ENCODE measurements at regions not wholly inside any gene's neighbourhood (a gene's known extent, or its start where the extent isn't known, plus 50 kb on each side); places are given as distances from the start of the nearest gene placed in this dataset.

DNA sequence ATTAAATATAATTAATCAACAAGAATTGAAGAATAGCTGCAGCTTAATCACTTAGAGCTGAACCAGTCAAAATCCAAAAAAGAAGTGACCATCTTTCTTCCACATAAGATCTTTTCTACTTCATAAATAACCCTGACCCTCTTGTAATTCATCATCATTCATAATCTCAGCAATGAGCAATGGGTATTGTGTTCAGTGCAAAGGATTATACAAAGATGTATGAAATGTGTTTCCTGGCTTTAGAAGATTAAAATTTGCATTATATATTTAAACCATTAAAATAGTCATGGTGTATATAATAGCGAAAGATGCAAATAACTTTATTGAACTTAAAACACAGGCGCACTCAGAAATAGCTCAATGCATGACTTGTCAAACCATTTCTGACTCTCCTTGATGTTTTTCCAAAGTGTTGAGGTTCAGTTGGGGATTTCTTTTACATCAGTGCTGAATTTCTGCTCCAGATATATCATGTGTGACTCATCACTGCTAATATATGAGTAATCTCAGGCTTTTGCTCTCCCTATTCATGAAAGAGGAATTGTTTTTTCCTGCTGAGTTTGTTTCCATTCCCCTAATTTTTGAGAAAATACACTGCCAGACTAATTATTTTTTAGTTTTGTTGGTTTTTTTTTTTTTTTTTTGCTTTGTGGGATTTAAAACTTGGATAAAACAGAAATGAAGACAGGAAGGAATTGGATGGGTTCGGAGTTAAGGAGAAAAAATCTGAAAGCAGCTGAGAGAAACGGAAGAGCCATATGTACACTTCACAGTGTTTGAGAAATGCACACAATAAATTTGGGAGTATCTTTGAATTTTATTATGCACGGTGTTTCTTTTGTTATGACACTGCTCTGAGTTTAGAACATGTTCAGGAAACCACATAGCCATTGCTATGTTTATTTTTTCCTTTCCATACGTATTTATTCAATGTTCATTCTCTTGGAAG is 290.1 kb upstream of the PCDH7 start:
- peaks cover 3% of the 10 kb centered on the region for H3K9me2 ChIP-seq (ENCODE audit: insufficient read depth)
- Mint-ChIP-seq H3K4me3 (no peak overlapping the region), H3K36me3 (ENCODE audit: low read depth) (peaks cover 5% of the 10 kb centered on the region; the same call in 1 of the 3 replicates), H3K4me1 (no peaks in the 10 kb centered on the region), H3K27me3 (ENCODE audit: insufficient read depth, low read depth, poor library complexity) (no peaks in the 10 kb centered on the region), H3K27ac (no peak overlapping the region; the same call in 1 of the 2 replicates), H3K9me3 (peaks cover under 1% of the 10 kb centered on the region; the same call in 2 of the 3 replicates)
- no peaks in the 10 kb centered on the region for H3F3A ChIP-seq (replicated peaks; ENCODE audit: low read depth)
- ATAC-seq, result no peak
- H3K79me2 ChIP-seq (replicated peaks; ENCODE audit: insufficient read depth), result no peaks in the 10 kb centered on the region
- no peaks in the 10 kb centered on the region for H4K20me1 ChIP-seq (replicated peaks; ENCODE audit: insufficient read depth)
- H3K4me2 ChIP-seq, result no peak overlapping the region
- H3K36me3 ChIP-seq (ENCODE audit: insufficient read depth), result no peaks in the 10 kb centered on the region
- H2AFZ ChIP-seq, result no peak overlapping the region
- no peaks in the 10 kb centered on the region for H3K27me3 ChIP-seq (ENCODE audit: insufficient read depth)
- no peaks in the 10 kb centered on the region for H3K4me1 ChIP-seq (ENCODE audit: insufficient read depth)
- TF ChIP-seq JUNB (IDR thresholded peaks at IDR 0.05; ENCODE audit: unreplicated experiment) (no peak), EZH2phosphoT487 (IDR thresholded peaks at IDR 0.05; ENCODE audit: unreplicated experiment) (no peak), ZNF462 (CRISPR knock-in tag; IDR thresholded peaks at IDR 0.05) (no peak), POLR2AphosphoS5 (IDR thresholded peaks at IDR 0.05; ENCODE audit: low read depth) (no peak), STAT1 (IDR thresholded peaks at IDR 0.05; ENCODE audit: unreplicated experiment) (no peak), EZH2 (IDR thresholded peaks at IDR 0.05; ENCODE audit: low read depth, unreplicated experiment) (no peak), NANOG (IDR thresholded peaks at IDR 0.05; ENCODE audit: borderline replicate concordance) (no peak)
- TF ChIP-seq, protein P1, sequence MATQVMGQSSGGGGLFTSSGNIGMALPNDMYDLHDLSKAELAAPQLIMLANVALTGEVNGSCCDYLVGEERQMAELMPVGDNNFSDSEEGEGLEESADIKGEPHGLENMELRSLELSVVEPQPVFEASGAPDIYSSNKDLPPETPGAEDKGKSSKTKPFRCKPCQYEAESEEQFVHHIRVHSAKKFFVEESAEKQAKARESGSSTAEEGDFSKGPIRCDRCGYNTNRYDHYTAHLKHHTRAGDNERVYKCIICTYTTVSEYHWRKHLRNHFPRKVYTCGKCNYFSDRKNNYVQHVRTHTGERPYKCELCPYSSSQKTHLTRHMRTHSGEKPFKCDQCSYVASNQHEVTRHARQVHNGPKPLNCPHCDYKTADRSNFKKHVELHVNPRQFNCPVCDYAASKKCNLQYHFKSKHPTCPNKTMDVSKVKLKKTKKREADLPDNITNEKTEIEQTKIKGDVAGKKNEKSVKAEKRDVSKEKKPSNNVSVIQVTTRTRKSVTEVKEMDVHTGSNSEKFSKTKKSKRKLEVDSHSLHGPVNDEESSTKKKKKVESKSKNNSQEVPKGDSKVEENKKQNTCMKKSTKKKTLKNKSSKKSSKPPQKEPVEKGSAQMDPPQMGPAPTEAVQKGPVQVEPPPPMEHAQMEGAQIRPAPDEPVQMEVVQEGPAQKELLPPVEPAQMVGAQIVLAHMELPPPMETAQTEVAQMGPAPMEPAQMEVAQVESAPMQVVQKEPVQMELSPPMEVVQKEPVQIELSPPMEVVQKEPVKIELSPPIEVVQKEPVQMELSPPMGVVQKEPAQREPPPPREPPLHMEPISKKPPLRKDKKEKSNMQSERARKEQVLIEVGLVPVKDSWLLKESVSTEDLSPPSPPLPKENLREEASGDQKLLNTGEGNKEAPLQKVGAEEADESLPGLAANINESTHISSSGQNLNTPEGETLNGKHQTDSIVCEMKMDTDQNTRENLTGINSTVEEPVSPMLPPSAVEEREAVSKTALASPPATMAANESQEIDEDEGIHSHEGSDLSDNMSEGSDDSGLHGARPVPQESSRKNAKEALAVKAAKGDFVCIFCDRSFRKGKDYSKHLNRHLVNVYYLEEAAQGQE (IDR thresholded peaks at IDR 0.05; ENCODE audit: unreplicated experiment), result no peak
- no peak overlapping the region for H3K4me3 ChIP-seq
- no peak for DNase-seq (ENCODE audit: low spot score)
- no peak overlapping the region for H3K27ac ChIP-seq (ENCODE audit: low read depth)
